WTC11 (cell line): ENCODE measurements at regions not wholly inside any gene's neighbourhood (a gene's known extent, or its start where the extent isn't known, plus 50 kb on each side); places are given as distances from the start of the nearest gene placed in this dataset.

ENCODE experiments used
- ATAC-seq: fragments of 200-7000 bp; cut with Tn5 transposase; 2 replicates; pipeline ENCODE4 v1.10.0; 2021; ENCODE audit warnings: mild to moderate bottlenecking, moderate library complexity
- CTCF ChIA-PET: fragments of 300-600 bp; sonication (Branson Sonifier 250); formaldehyde crosslinking; loops from one replicate; lab custom pipeline; 2021; ENCODE audit warnings: antibody characterized with exemption; lab: Charles Lee
- POLR2A ChIA-PET: fragments of 350-600 bp; sonication (Branson Sonifier 250); formaldehyde crosslinking; loops from one replicate; lab custom pipeline; 2021; ENCODE audit warnings: antibody characterized with exemption; lab: Charles Lee
- DNase-seq: peaks from one replicate; pipeline ENCODE4 v3.0.0; 2021; ENCODE audit warnings: low spot score
- H3K27ac Mint-ChIP-seq: 2 replicates; pipeline ENCODE4 v1.8.0; 2021; ENCODE audit warnings: mixed read lengths
- H3K27me3 Mint-ChIP-seq: 2 replicates; pipeline ENCODE4 v1.8.0; 2021; ENCODE audit warnings: low read depth, mild to moderate bottlenecking, moderate library complexity, mixed read lengths
- H3K36me3 Mint-ChIP-seq: 2 replicates; pipeline ENCODE4 v1.8.0; 2021; ENCODE audit warnings: mixed read lengths
- H3K4me1 Mint-ChIP-seq: 2 replicates; pipeline ENCODE4 v1.8.0; 2022; ENCODE audit warnings: mixed read lengths
- H3K4me3 Mint-ChIP-seq: 2 replicates; pipeline ENCODE4 v1.8.0; 2021; ENCODE audit warnings: mild to moderate bottlenecking, moderate library complexity, mixed read lengths
- H3K9me3 Mint-ChIP-seq: 2 replicates; pipeline ENCODE4 v1.8.0; 2021; ENCODE audit warnings: mixed read lengths
- CREM ChIP-seq: sonication (generic); formaldehyde crosslinking; IDR thresholded peaks from 2 replicates; pipeline ENCODE4 v1.8.1; 2022; ENCODE audit warnings: mild to moderate bottlenecking, missing genetic modification reagents, moderate library complexity
- GABPB1 ChIP-seq: sonication (generic); formaldehyde crosslinking; IDR thresholded peaks from 2 replicates; pipeline ENCODE4 v1.8.1; 2023; ENCODE audit warnings: mild to moderate bottlenecking, missing genetic modification reagents
- GTF2I ChIP-seq: fragments of 250-450 bp; sonication (Bioruptor Pico); conservative IDR thresholded peaks from 2 replicates; pipeline ENCODE4 v1.4.0; 2021; ENCODE audit warnings: mild to moderate bottlenecking
- KAT7 ChIP-seq: sonication (generic); formaldehyde crosslinking; IDR thresholded peaks from 2 replicates; pipeline ENCODE4 v1.8.1; 2023; ENCODE audit warnings: missing genetic modification reagents, mild to moderate bottlenecking, borderline replicate concordance
- MYBL2 ChIP-seq: sonication (generic); formaldehyde crosslinking; IDR thresholded peaks from 2 replicates; pipeline ENCODE4 v1.8.1; 2023; ENCODE audit warnings: mild to moderate bottlenecking, moderate library complexity, missing genetic modification reagents
- NFE2L1 ChIP-seq: sonication (generic); formaldehyde crosslinking; IDR thresholded peaks from 2 replicates; pipeline ENCODE4 v1.8.1; 2023; ENCODE audit warnings: missing genetic modification reagents
- NFYB ChIP-seq: sonication (generic); formaldehyde crosslinking; conservative IDR thresholded peaks from 2 replicates; pipeline ENCODE4 v1.8.0; 2022; ENCODE audit warnings: low read depth, missing genetic modification reagents
- RELA ChIP-seq: sonication (generic); formaldehyde crosslinking; IDR thresholded peaks from 2 replicates; pipeline ENCODE4 v1.8.1; 2022; ENCODE audit warnings: missing genetic modification reagents, mild to moderate bottlenecking, borderline replicate concordance
- SOX15 ChIP-seq: fragments of 250-450 bp; sonication (Bioruptor Pico); IDR thresholded peaks from 2 replicates; pipeline ENCODE4 v1.9.0; 2021; ENCODE audit warnings: mild to moderate bottlenecking
- ZNF138 ChIP-seq: sonication (generic); formaldehyde crosslinking; conservative IDR thresholded peaks from 2 replicates; pipeline ENCODE4 v1.8.1; 2022; ENCODE audit warnings: mild to moderate bottlenecking, moderate library complexity, missing genetic modification reagents
- ZNF232 ChIP-seq: sonication (generic); formaldehyde crosslinking; IDR thresholded peaks from 2 replicates; pipeline ENCODE4 v1.8.0; 2022; ENCODE audit warnings: mild to moderate bottlenecking, missing genetic modification reagents
- ZNF396 ChIP-seq: fragments of 250-450 bp; sonication (Bioruptor Pico); IDR thresholded peaks from 2 replicates; pipeline ENCODE4 v1.8.0; 2021; ENCODE audit warnings: mild to moderate bottlenecking, moderate library complexity, borderline replicate concordance
- TF ChIP-seq, protein P1 (sequence below): sonication (generic); formaldehyde crosslinking; IDR thresholded peaks from 2 replicates; pipeline ENCODE4 v1.8.1; 2022; ENCODE audit warnings: low read depth, mild to moderate bottlenecking, moderate library complexity, missing genetic modification reagents, borderline replicate concordance
- TF ChIP-seq, protein P2 (sequence below): sonication (generic); formaldehyde crosslinking; IDR thresholded peaks from 2 replicates; pipeline ENCODE4 v1.8.1; 2023; ENCODE audit warnings: mild to moderate bottlenecking, missing genetic modification reagents, borderline replicate concordance
- TF ChIP-seq, protein P3 (sequence below): sonication (generic); formaldehyde crosslinking; IDR thresholded peaks from 2 replicates; pipeline ENCODE4 v1.8.0; 2023; ENCODE audit warnings: mild to moderate bottlenecking, missing genetic modification reagents
- TF ChIP-seq, protein P4 (sequence below): sonication (generic); formaldehyde crosslinking; IDR thresholded peaks from 2 replicates; pipeline ENCODE4 v1.8.1; 2023; ENCODE audit warnings: mild to moderate bottlenecking, missing genetic modification reagents
- TF ChIP-seq, protein P5 (sequence below): sonication (generic); formaldehyde crosslinking; IDR thresholded peaks from 2 replicates; pipeline ENCODE4 v1.8.1; 2022; ENCODE audit warnings: missing genetic modification reagents, borderline replicate concordance
- TF ChIP-seq, protein P6 (sequence below): sonication (generic); formaldehyde crosslinking; IDR thresholded peaks from 2 replicates; pipeline ENCODE4 v1.8.0; 2023; ENCODE audit warnings: missing genetic modification reagents
- TF ChIP-seq, protein P7 (sequence below): sonication (generic); formaldehyde crosslinking; IDR thresholded peaks from 2 replicates; pipeline ENCODE4 v1.8.0; 2022; ENCODE audit warnings: mild to moderate bottlenecking, missing genetic modification reagents

DNA sequence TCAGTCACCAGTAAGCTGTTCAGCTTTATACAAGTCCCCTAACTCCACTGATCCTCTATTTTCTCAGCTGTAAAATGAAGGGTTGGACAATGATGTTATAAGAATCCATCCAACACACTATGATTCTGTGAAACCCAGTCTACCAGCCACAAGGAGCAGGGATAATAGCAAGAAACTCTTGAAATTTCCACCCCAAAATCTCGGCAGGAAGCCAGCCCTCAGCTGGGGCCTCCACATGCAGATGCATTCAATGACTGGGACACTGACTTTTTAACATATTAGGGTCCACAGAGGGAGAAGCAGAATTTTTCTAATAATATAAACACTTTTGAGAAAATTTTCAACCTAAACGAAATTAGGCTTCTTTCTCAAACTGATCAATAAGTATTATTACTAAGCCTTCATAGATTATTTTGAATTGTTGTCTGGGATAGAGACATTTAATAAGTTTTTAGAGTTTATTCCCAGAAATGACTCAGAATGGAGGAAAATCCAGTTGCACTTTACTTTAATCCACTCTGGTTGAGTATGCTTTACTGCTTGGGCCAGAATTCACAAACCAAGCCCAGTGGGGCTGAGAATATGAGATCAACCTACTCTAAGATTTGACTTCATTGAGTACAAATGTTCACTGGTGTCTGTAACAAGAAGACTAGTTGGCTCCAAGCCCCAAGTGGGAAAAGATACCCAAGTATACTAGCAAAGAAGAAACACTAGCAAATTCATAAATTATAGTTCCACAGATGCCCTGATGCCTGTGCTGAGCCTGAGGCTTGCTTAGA lies 168.6 kb downstream of the C7orf25 start:
- TF ChIP-seq ZNF138 (CRISPR knock-in tag), result no peak
- TF ChIP-seq KAT7 (CRISPR knock-in tag), result no peak
- no peak for TF ChIP-seq RELA
- no peak for TF ChIP-seq MYBL2 (CRISPR knock-in tag)
- TF ChIP-seq GABPB1, result no peak
- H3K36me3 Mint-ChIP-seq, result no peaks in the 10 kb centered on the region
- no peak overlapping the region for H3K4me3 Mint-ChIP-seq
- H3K27me3 Mint-ChIP-seq, result no peaks in the 10 kb centered on the region
- peaks cover 21% of the 10 kb centered on the region for H3K9me3 Mint-ChIP-seq
- H3K27ac Mint-ChIP-seq, result no peak overlapping the region
- no peak for DNase-seq
- ATAC-seq, result no peak
- H3K4me1 Mint-ChIP-seq, result peaks cover 6% of the 10 kb centered on the region
- CTCF ChIA-PET, result interaction anchor here (0.7 to 1.4 kb wide), 3 partner anchors 10 to 88 kb away, joined by 3 read pairs; no protein-coding TSS in a partner anchor
- POLR2A ChIA-PET, result no interaction called here

DNA sequence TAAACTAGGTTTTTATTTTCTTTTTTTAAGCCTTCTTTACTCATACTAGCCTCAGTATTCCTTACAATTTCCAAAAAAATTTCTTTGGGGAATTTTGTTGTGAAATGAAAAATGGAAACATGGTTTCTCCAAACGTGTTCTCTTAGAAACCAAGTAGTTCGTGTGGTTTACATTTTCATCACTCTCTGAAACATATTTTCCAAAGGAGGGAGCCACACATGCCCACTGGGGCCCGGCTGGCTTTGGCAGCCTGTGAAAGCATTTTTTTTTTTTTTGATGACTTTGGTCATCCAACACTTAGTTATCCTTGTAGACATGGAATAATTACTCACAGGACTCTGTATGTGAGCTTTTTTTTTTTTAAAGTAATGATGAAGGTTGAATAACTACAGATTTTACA lies 169.6 kb downstream of the C7orf25 start:
- ChIA-PET POLR2A (no interaction called here), CTCF (interaction anchor here (1.4 kb wide), 1 partner anchor 89 kb away, joined by 3 read pairs; no protein-coding TSS in a partner anchor)
- DNase-seq (no peak), ATAC-seq (no peak)
- peaks cover 6% of the 10 kb centered on the region for H3K4me1 Mint-ChIP-seq
- no peaks in the 10 kb centered on the region for H3K36me3 Mint-ChIP-seq
- no peaks in the 10 kb centered on the region; the same call in 1 of the 2 replicates for H3K27me3 Mint-ChIP-seq
- no peak overlapping the region for H3K4me3 Mint-ChIP-seq
- TF ChIP-seq GTF2I (CRISPR knock-in tag), result no peak
- TF ChIP-seq, protein P1, sequence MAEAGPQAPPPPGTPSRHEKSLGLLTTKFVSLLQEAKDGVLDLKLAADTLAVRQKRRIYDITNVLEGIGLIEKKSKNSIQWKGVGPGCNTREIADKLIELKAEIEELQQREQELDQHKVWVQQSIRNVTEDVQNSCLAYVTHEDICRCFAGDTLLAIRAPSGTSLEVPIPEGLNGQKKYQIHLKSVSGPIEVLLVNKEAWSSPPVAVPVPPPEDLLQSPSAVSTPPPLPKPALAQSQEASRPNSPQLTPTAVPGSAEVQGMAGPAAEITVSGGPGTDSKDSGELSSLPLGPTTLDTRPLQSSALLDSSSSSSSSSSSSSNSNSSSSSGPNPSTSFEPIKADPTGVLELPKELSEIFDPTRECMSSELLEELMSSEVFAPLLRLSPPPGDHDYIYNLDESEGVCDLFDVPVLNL (CRISPR knock-in tag), result no peak
- TF ChIP-seq, protein P2, sequence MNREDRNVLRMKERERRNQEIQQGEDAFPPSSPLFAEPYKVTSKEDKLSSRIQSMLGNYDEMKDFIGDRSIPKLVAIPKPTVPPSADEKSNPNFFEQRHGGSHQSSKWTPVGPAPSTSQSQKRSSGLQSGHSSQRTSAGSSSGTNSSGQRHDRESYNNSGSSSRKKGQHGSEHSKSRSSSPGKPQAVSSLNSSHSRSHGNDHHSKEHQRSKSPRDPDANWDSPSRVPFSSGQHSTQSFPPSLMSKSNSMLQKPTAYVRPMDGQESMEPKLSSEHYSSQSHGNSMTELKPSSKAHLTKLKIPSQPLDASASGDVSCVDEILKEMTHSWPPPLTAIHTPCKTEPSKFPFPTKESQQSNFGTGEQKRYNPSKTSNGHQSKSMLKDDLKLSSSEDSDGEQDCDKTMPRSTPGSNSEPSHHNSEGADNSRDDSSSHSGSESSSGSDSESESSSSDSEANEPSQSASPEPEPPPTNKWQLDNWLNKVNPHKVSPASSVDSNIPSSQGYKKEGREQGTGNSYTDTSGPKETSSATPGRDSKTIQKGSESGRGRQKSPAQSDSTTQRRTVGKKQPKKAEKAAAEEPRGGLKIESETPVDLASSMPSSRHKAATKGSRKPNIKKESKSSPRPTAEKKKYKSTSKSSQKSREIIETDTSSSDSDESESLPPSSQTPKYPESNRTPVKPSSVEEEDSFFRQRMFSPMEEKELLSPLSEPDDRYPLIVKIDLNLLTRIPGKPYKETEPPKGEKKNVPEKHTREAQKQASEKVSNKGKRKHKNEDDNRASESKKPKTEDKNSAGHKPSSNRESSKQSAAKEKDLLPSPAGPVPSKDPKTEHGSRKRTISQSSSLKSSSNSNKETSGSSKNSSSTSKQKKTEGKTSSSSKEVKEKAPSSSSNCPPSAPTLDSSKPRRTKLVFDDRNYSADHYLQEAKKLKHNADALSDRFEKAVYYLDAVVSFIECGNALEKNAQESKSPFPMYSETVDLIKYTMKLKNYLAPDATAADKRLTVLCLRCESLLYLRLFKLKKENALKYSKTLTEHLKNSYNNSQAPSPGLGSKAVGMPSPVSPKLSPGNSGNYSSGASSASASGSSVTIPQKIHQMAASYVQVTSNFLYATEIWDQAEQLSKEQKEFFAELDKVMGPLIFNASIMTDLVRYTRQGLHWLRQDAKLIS (CRISPR knock-in tag), result no peak
- no peak for TF ChIP-seq NFE2L1 (CRISPR knock-in tag)
- no peak for TF ChIP-seq NFYB (CRISPR knock-in tag)
- TF ChIP-seq, protein P3, sequence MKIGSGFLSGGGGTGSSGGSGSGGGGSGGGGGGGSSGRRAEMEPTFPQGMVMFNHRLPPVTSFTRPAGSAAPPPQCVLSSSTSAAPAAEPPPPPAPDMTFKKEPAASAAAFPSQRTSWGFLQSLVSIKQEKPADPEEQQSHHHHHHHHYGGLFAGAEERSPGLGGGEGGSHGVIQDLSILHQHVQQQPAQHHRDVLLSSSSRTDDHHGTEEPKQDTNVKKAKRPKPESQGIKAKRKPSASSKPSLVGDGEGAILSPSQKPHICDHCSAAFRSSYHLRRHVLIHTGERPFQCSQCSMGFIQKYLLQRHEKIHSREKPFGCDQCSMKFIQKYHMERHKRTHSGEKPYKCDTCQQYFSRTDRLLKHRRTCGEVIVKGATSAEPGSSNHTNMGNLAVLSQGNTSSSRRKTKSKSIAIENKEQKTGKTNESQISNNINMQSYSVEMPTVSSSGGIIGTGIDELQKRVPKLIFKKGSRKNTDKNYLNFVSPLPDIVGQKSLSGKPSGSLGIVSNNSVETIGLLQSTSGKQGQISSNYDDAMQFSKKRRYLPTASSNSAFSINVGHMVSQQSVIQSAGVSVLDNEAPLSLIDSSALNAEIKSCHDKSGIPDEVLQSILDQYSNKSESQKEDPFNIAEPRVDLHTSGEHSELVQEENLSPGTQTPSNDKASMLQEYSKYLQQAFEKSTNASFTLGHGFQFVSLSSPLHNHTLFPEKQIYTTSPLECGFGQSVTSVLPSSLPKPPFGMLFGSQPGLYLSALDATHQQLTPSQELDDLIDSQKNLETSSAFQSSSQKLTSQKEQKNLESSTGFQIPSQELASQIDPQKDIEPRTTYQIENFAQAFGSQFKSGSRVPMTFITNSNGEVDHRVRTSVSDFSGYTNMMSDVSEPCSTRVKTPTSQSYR (CRISPR knock-in tag), result no peak
- TF ChIP-seq, protein P4, sequence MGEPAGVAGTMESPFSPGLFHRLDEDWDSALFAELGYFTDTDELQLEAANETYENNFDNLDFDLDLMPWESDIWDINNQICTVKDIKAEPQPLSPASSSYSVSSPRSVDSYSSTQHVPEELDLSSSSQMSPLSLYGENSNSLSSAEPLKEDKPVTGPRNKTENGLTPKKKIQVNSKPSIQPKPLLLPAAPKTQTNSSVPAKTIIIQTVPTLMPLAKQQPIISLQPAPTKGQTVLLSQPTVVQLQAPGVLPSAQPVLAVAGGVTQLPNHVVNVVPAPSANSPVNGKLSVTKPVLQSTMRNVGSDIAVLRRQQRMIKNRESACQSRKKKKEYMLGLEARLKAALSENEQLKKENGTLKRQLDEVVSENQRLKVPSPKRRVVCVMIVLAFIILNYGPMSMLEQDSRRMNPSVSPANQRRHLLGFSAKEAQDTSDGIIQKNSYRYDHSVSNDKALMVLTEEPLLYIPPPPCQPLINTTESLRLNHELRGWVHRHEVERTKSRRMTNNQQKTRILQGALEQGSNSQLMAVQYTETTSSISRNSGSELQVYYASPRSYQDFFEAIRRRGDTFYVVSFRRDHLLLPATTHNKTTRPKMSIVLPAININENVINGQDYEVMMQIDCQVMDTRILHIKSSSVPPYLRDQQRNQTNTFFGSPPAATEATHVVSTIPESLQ (CRISPR knock-in tag), result no peak
- TF ChIP-seq, protein P5, sequence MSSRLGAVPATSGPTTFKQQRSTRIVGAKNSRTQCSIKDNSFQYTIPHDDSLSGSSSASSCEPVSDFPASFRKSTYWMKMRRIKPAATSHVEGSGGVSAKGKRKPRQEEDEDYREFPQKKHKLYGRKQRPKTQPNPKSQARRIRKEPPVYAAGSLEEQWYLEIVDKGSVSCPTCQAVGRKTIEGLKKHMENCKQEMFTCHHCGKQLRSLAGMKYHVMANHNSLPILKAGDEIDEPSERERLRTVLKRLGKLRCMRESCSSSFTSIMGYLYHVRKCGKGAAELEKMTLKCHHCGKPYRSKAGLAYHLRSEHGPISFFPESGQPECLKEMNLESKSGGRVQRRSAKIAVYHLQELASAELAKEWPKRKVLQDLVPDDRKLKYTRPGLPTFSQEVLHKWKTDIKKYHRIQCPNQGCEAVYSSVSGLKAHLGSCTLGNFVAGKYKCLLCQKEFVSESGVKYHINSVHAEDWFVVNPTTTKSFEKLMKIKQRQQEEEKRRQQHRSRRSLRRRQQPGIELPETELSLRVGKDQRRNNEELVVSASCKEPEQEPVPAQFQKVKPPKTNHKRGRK (CRISPR knock-in tag), result no peak
- no peak for TF ChIP-seq ZNF396
- TF ChIP-seq SOX15 (CRISPR knock-in tag), result no peak
- no peak for TF ChIP-seq ZNF232 (CRISPR knock-in tag)
- no peak for TF ChIP-seq CREM (CRISPR knock-in tag)
- TF ChIP-seq, protein P6, sequence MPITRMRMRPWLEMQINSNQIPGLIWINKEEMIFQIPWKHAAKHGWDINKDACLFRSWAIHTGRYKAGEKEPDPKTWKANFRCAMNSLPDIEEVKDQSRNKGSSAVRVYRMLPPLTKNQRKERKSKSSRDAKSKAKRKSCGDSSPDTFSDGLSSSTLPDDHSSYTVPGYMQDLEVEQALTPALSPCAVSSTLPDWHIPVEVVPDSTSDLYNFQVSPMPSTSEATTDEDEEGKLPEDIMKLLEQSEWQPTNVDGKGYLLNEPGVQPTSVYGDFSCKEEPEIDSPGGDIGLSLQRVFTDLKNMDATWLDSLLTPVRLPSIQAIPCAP (CRISPR knock-in tag), result no peak
- TF ChIP-seq, protein P7, sequence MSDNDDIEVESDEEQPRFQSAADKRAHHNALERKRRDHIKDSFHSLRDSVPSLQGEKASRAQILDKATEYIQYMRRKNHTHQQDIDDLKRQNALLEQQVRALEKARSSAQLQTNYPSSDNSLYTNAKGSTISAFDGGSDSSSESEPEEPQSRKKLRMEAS, result no peak
- TF ChIP-seq, all 79 proteins: peak for 0
- Mint-ChIP-seq H3K27ac (no peak overlapping the region), H3K9me3 (peaks cover 25% of the 10 kb centered on the region)
